ENCODE measurements at regions not wholly inside any gene's neighbourhood (a gene's known extent, or its start where the extent isn't known, plus 50 kb on each side); places are given as distances from the start of the nearest gene placed in this dataset.

DNA sequence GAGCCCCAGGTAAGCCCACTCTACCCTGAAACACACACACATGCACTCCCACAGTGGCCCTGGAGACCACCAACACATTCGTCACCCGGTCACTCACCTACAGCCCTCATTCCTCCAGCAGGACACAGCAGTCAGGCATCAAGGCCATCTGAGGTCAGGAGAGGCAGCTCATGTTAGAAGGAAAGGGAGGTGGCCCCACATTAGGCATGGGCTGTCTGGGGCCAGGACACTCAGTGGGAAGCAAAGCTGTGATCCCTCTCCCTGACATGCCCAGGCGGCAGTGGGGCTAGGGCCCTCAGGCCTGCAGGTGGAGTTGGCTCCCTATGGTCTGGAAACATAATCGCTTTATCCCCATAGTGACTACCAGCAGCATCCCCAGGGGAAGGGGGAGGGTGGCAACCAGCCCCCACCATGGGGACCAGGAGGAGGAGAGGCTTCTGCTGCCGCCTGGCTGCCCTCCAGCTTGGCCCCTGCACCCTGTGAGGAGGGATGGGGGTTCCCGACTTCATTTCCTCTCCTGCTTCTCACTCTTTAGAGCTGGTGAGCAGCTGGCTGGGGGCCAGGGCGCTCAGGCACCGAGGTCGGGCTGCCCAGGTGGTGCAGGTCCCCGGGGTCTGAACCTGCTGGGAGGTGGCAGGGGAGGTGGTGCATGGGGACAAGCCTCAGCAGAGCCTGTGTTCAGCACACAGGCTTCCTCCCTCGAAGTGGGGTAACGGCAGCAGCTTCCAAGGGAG is 76.6 kb upstream of the CST7 start:
- DNase-seq, result peak; percentile 100

- DNase-seq, result no peak
Observed at GRCh38 chr20:24873025-24873620, 75.9 kb upstream of the CST7 start.

DNA sequence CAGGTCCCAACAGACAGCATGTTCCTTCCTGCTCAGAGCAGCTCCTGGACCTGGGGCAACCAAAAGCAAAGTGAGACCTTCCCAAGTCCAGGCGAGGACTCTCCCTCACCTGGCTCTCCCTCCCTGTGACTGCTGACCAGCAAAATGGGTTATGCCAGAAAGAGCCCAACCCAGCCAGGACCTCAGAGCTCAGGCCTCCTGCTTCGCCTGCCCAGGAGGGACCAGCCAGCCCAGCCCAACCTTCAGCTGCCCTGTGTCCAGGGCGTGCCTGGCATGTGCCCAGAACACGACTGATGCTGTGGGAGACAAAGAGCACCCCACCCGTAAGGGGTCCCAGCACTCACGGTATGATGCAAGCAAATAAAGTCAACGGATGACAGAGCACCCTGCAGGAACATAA is 74.0 kb upstream of the CST7 start:
- DNase-seq, result no peak

- no peak for DNase-seq
Observed at GRCh38 chr20:24877652-24878051, 71.4 kb upstream of the CST7 start.

DNA sequence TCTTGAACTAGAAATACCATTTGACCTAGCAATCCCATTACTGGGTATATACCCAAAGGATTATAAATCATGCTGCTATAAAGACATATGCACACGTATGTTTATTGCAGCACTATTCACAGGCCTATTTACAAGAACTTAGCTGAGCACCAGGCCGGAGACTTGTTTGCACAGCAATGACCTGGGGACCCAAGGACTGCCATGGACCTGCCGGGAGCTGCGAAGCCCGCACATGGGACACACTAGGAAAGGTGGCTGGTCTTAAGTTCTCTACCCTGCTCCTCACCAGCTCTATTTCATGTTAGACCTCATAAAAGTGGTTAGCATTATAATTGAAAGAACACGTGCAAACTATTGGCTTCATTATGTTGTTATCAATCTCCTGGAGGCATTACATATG is 70.4 kb upstream of the CST7 start:
- DNase-seq, result no peak

- DNase-seq, result no peak
Observed at GRCh38 chr20:24879875-24880274, 69.2 kb upstream of the CST7 start.

GRCh38 chr20:24880356-24880755 is 68.7 kb upstream of the CST7 start:
- DNase-seq, result no peak

- DNase-seq, result no peak
Observed at GRCh38 chr20:24890286-24890685, 58.8 kb upstream of the CST7 start.

- DNase-seq, result no peak
Observed at GRCh38 chr20:24891546-24892393, 57.3 kb upstream of the CST7 start.

- no peak for DNase-seq
Observed at GRCh38 chr20:24892522-24892921, 56.5 kb upstream of the CST7 start.

- DNase-seq, result no peak
Observed at GRCh38 chr20:24892931-24893330, 56.1 kb upstream of the CST7 start.

- no peak for DNase-seq
Observed at GRCh38 chr20:24894488-24894887, 54.6 kb upstream of the CST7 start.

GRCh38 chr20:24894967-24895366 is 54.1 kb upstream of the CST7 start:
- DNase-seq, result no peak

DNA sequence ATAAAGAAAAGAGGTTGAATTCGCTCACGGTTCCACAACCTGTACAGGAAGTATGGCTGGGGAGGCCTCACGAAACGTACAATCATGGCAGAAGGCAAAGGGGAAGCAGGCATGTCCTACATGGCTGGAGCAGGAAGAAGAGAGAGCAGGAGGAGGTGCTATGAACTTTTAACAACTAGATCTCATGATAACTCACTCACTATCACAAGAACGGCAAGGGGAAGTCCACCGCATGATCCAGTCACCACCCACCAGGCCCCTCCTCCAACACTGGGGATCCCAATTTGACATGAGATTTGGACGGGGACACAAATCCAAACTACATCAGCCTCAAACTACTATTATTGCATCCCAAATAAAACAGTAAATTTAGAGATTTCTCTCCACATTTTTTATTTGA is 53.6 kb upstream of the CST7 start:
- DNase-seq, result no peak

- DNase-seq, result no peak
Observed at GRCh38 chr20:24895898-24896658, 53.0 kb upstream of the CST7 start.

DNA sequence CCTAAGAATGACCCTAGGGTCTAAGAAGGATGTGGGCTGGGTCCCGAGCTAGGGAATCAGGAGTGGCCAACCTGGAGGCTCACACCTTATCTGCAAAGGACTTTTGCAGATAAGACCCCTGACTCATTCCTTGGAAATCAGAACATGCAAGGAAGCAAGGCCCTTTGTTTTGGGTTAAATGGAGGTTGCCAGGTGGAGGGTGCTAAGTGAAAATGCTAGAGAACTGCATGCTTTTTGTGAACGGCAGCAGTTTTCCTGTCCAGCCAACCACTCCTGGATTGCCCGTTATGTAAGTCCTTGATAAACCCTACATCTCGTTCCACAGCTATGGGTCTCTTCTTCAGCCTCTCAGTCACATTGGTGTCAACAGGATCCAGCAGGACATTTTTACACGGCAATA is 52.1 kb upstream of the CST7 start:
- no peak for DNase-seq

DNA sequence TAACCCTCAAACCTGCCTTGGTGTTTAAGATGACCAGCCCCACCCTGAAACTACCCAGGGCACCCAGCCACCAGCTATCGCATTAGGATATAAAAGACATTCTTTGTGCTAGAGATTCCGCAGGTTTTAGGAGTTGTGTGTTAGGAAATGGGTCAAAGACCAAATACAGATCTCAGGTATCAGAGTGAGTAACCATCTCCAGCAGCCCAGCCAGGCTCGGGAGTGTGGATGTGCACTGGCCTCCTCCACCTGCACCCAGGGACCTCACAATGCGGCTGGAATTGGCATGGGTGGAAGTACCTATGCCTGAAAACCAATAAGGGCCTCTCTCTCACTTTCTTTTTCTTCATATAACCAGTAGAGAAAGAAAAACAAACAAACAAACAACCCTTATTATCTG is 51.1 kb upstream of the CST7 start:
- DNase-seq, result no peak

DNA sequence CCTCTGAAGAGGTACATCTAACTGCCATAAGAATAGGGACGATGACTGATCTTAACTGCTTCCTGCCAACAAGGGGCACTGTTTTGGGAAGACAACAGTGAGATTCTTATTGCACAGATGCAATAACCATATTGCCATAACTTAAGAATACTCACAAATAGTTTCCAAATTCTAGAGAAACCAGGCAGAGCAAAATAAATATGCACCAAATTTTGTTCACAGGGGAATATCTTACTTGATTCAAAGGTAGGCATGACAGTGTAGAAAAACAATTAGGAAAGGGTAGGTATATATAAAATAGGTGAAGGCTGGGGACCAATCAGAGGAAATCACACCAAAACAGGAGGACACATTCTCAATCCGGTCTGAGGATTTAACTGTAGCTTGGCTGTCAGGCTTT is 49.9 kb upstream of the CST7 start:
- DNase-seq, result no peak
